ENCODE measurements at regions not wholly inside any gene's neighbourhood (a gene's known extent, or its start where the extent isn't known, plus 50 kb on each side); places are given as distances from the start of the nearest gene placed in this dataset.

- no peak for TF ChIP-seq CTCF (IDR thresholded peaks at IDR 0.05)
- Histone ChIP-seq H3K36me3 (ENCODE audit: insufficient read depth in 1 of 2, low read depth in 1 of 2) (no peaks in the 10 kb centered on the region), H3K9me3 (no peaks in the 10 kb centered on the region), H3K4me3 (no peak overlapping the region), H3K27ac (no peak overlapping the region), H3K4me1 (no peaks in the 10 kb centered on the region), H3K27me3 (ENCODE audit: insufficient read depth in 3 of 3, low read length in 2 of 3) (peaks cover 0 to 13% (median 4%) of the 10 kb centered on the region in 3 donors)
- ATAC-seq (no peak), DNase-seq (no peak)
- intact Hi-C loops (cut with DNase I), result no loop called here
- WGBS, 3 donors, result 71 to 81% (median 75%) methylated on average over 4 of the region's 4 CpGs
These were observed 217.7 kb downstream of the HIPK3 start for GRCh38 chr11:33474866-33475265.

GRCh38 chr11:33471541-33471940 is 214.4 kb downstream of the HIPK3 start:
- no peak for DNase-seq
- no peaks in the 10 kb centered on the region for H3K36me3 ChIP-seq (ENCODE audit: insufficient read depth in 1 of 2, low read depth in 1 of 2)
- 88 to 90% (median 89%) methylated on average over 1 of the region's 1 CpG for WGBS, 3 donors

GRCh38 chr11:33467966-33468365 is 210.8 kb downstream of the HIPK3 start:
- Histone ChIP-seq H3K27ac (no peak overlapping the region), H3K27me3 (ENCODE audit: insufficient read depth in 3 of 3, low read length in 2 of 3) (peaks cover 0 to 2% (median 1%) of the 10 kb centered on the region in 3 donors), H3K4me3 (no peak overlapping the region), H3K36me3 (ENCODE audit: insufficient read depth in 1 of 2, low read depth in 1 of 2) (no peaks in the 10 kb centered on the region), H3K9me3 (no peaks in the 10 kb centered on the region), H3K4me1 (no peaks in the 10 kb centered on the region)
- ATAC-seq (no peak), DNase-seq (no peak)
- 62 to 75% (median 67%) methylated on average over 4 of the region's 4 CpGs for WGBS, 3 donors
- TF ChIP-seq CTCF (IDR thresholded peaks at IDR 0.05), result no peak
- intact Hi-C loops (cut with DNase I), result no loop called here

More at GRCh38 chr11:33471541-33471940, 214.4 kb downstream of the HIPK3 start:
- Histone ChIP-seq H3K4me1 (no peaks in the 10 kb centered on the region), H3K27me3 (ENCODE audit: insufficient read depth in 3 of 3, low read length in 2 of 3) (peaks cover 0 to 7% (median 2%) of the 10 kb centered on the region in 3 donors), H3K9me3 (no peaks in the 10 kb centered on the region), H3K4me3 (no peak overlapping the region), H3K27ac (no peak overlapping the region)
- no peak for TF ChIP-seq CTCF (IDR thresholded peaks at IDR 0.05)
- intact Hi-C loops (cut with DNase I), result no loop called here
- no peak for ATAC-seq

GRCh38 chr11:33463059-33463458 is 205.9 kb downstream of the HIPK3 start:
- intact Hi-C loops (cut with DNase I), result no loop called here
- Histone ChIP-seq H3K27me3 (ENCODE audit: insufficient read depth in 3 of 3, low read length in 2 of 3) (no peaks in the 10 kb centered on the region), H3K36me3 (ENCODE audit: insufficient read depth in 1 of 2, low read depth in 1 of 2) (no peaks in the 10 kb centered on the region), H3K9me3 (no peaks in the 10 kb centered on the region), H3K4me1 (no peaks in the 10 kb centered on the region), H3K4me3 (no peak overlapping the region), H3K27ac (no peak overlapping the region)
- WGBS, 3 donors, result 68 to 74% (median 73%) methylated on average over 4 of the region's 4 CpGs
- no peak for TF ChIP-seq CTCF (IDR thresholded peaks at IDR 0.05)
- ATAC-seq (no peak), DNase-seq (no peak)

- DNase-seq, result no peak
- no peaks in the 10 kb centered on the region for H3K9me3 ChIP-seq
- no peaks in the 10 kb centered on the region for H3K4me1 ChIP-seq
- intact Hi-C loops (cut with DNase I), result no loop called here
- no peak overlapping the region for H3K4me3 ChIP-seq
- 78 to 87% (median 83%) methylated on average over 4 of the region's 4 CpGs for WGBS, 3 donors
- no peaks in the 10 kb centered on the region for H3K36me3 ChIP-seq (ENCODE audit: insufficient read depth in 1 of 2, low read depth in 1 of 2)
- no peak for ATAC-seq
- H3K27ac ChIP-seq, result no peak overlapping the region
- TF ChIP-seq CTCF (IDR thresholded peaks at IDR 0.05), result no peak
- no peaks in the 10 kb centered on the region for H3K27me3 ChIP-seq (ENCODE audit: insufficient read depth in 3 of 3, low read length in 2 of 3)
These were observed 204.4 kb downstream of the HIPK3 start for GRCh38 chr11:33461369-33462125.

Data from psoas muscle (tissue), 7 donors.